ENCODE measurements at regions not wholly inside any gene's neighbourhood (a gene's known extent, or its start where the extent isn't known, plus 50 kb on each side); places are given as distances from the start of the nearest gene placed in this dataset.
A peak's percentile ranks its signal among the peaks of the same experiment; 100 is the strongest.

GRCh38 chr18:77520767-77521166, 271.1 kb downstream of the GALR1 start:
- DNase-seq (no peak), ATAC-seq (no peak)

GRCh38 chr18:77522051-77522675, 272.5 kb downstream of the GALR1 start:
- no peak for ATAC-seq
- DNase-seq = no peak

- ATAC-seq (no peak), DNase-seq (no peak)
These were observed 275.3 kb downstream of the GALR1 start for GRCh38 chr18:77524909-77525308.

DNA sequence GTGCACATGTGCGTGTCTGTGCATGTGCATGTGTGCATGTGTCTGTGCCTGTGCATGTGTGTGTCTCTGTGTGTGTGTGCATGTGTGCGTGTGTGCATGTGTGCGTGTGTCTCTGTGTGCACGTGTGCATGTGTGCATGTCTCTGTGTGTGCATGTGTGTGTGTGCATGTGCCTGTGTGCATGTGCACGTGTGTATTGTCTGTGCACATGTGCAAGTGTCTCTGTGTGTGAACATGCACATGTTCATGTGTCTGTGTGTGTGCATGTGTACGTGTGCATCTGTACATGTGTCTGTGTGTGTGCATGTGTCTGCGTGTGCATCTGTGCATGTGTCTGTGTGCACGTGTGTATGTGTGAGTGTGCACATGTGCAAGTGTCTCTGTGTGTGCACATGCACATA, 277.3 kb downstream of the GALR1 start:
- ATAC-seq (no peak), DNase-seq (no peak)

GRCh38 chr18:77528872-77529271, 279.2 kb downstream of the GALR1 start:
- ATAC-seq = no peak
- DNase-seq = no peak

DNA sequence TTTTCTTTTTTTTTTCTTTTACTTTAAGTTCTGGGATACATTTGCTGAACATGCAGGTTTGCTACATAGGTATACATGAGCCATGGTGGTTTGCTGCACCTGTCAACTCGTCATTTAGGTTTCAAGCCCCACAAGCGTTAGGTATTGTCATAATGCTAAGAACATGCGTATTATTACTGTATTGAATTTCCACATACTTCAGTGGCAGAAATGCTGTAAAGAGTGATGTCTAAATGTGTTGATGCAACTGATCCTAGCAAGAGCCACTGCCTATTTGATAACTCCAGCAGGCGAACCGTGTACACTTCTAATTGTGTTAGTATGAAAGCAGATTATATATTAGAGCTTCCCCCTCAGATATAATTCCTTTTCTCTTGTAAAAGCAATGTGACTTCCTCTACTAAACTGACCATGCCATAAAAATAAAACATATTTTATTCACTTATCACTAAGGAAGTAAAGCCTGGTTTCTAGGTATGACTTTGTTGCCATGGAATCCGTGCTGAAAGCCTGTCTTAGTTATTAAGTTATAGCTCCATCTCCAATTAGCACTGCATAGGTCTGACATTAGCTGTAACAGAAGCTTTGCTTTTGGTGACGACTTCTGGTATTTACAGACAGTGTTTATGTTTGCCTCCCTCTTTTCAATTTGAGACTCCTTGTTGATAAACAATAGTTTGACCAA, 280.0 kb downstream of the GALR1 start:
- ATAC-seq (no peak), DNase-seq (no peak)

DNA sequence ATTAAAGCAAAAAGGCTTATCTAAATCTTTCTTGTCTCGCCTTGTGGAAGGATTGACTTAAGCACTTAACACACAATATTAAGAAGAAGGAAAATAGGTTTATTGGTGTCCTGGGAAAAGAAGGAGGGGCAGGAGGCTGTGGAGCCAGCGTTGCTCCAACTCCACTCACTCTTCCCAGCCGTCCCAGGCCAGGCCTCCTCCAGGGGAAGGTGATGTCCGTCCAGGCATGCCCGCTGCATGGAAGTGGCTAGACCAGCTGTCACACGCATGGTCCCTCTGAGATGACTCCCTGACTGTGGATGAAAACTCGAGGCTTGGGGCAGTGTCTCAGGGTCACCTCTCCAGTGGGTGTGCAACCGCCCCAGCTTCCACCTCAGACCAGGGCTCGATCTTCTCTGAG, 281.1 kb downstream of the GALR1 start:
- ATAC-seq (no peak), DNase-seq (no peak)

- ATAC-seq = no peak
- DNase-seq = no peak
These were observed 290.2 kb downstream of the GALR1 start for GRCh38 chr18:77539860-77540259.

DNA sequence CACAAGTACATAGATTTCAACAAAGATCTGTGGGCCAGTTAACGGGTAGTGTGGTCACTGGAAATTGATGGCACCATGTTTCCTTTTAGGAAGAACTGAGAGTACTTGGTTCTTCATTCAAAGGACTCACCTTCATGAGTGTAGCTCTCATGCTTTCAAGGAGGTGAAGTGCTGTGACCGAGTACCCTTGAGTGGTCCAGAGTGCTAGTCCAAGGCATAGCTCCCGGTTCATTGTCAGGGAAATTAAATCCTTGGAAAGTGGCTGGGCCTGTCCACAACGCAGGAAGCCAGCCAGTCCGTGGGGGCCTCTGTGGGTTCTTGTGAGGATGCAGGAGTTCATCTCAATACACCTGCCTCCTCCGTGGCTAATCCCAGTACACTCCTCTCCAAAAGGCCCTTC, 295.1 kb downstream of the GALR1 start:
- no peak for DNase-seq
- ATAC-seq = no peak

GRCh38 chr18:77547757-77548156, 298.1 kb downstream of the GALR1 start:
- DNase-seq (no peak), ATAC-seq (no peak)

GRCh38 chr18:77548790-77549420, 299.3 kb downstream of the GALR1 start:
- ATAC-seq = no peak
- no peak for DNase-seq

- ATAC-seq (no peak), DNase-seq (no peak)
These were observed 301.0 kb downstream of the GALR1 start for GRCh38 chr18:77550625-77551024.

- ATAC-seq (no peak), DNase-seq (no peak)
These were observed 301.4 kb downstream of the GALR1 start for GRCh38 chr18:77551055-77551454.

GRCh38 chr18:77552945-77553344, 303.3 kb downstream of the GALR1 start:
- DNase-seq (no peak), ATAC-seq (no peak)

- no peak for DNase-seq
- ATAC-seq = no peak
These were observed 304.4 kb downstream of the GALR1 start for GRCh38 chr18:77554061-77554460.

- ATAC-seq (no peak), DNase-seq (peak; percentile 6)
These were observed 307.5 kb downstream of the GALR1 start for GRCh38 chr18:77557046-77557587.

- ATAC-seq (no peak), DNase-seq (no peak)
These were observed 309.7 kb downstream of the GALR1 start for GRCh38 chr18:77559274-77559910.

- DNase-seq (no peak), ATAC-seq (peak; percentile 91)
These were observed 310.8 kb downstream of the GALR1 start for GRCh38 chr18:77560341-77560992.

DNA sequence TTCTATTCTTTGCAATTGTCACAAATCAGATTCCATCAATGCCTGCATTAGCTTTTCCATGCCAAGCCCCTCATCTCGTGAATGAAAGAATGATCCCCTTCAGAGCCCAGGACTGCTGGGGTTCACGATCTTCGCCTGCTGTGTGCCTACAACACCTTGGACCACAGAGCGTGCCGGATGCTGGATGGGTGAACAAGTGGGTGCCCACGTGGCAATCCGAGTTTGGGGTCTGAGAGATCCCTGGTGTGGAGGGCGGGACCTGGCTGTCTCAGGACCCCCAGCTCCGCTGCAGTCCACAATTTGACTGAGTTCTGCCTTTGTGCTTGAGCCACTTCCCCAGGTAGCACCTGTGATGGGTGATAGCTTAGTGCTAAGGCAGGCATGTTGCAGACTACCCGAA, 317.0 kb downstream of the GALR1 start:
- no peak for ATAC-seq
- no peak for DNase-seq

- DNase-seq = no peak
- ATAC-seq = no peak
These were observed 317.6 kb downstream of the GALR1 start for GRCh38 chr18:77567205-77567604.

GRCh38 chr18:77571743-77572142, 322.1 kb downstream of the GALR1 start:
- ATAC-seq (no peak), DNase-seq (no peak)

DNA sequence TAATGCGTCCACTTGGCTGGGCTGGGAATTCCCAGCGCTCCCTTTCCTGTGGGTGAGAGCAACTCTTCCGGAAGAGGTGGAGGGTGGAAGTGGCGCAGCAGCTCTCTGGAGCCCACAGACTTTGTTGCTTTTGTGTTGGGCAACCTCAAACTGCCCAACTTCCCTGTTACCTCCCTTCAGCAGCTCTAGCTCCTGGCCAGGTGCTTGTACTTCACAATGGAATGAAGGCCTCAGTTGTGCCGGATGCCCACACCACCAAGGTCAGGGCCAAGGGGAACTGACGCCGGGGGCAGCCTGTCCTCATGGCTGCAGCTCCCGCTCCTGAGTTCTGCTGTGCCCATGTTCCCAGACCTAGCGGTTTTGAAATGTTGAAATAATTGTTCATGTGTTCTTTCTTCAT, 322.9 kb downstream of the GALR1 start:
- DNase-seq (no peak), ATAC-seq (no peak)
